Limb (tissue), 2 donors: ENCODE measurements at regions not wholly inside any gene's neighbourhood (a gene's known extent, or its start where the extent isn't known, plus 50 kb on each side); places are given as distances from the start of the nearest gene placed in this dataset.

Experiments
- DNase-seq, 2 donors: peaks; one replicate each; pipeline ENCODE4 v3.0.0-alpha.2; 2016; ENCODE audit errors: extremely low spot score in 2 of 2

DNA sequence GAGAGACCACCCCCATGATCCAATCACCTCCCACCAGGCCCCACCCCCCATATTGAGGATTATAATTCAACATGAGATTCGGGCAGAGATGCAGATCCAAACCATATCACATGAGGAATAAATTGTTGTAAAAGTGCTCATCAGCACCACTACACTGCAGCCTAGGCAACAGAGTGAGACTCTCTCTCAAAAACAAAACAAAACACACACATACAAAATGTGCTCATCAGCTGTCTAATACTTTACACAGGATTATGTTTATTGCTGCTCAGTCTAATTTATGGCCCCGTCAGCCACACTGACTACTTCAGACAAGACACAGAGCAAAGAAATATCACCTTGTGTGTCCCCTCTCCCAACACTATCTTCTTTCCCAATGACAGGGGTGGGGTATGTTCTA is 72.9 kb upstream of the PPM1J start:
- DNase-seq = no peak

DNA sequence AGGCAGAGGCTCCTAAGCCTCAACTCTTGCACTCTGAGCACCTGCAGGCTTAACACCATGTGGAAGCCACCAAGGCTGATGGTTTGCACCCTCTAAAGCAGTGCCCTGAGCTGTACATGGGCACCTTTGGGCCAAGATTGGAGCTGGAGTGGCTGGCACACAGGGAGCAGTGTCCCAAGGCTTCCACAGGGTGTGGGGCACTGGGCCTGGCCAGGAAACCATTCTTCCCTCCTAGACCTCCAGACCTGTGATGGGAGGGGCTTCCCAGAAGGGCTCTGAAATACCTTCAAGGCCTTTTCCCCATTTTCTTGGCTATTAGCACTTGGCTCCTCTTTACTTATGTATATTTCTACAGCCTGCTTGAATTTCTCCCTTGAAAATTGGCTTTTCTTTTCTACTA is 67.9 kb upstream of the PPM1J start:
- DNase-seq = no peak

DNA sequence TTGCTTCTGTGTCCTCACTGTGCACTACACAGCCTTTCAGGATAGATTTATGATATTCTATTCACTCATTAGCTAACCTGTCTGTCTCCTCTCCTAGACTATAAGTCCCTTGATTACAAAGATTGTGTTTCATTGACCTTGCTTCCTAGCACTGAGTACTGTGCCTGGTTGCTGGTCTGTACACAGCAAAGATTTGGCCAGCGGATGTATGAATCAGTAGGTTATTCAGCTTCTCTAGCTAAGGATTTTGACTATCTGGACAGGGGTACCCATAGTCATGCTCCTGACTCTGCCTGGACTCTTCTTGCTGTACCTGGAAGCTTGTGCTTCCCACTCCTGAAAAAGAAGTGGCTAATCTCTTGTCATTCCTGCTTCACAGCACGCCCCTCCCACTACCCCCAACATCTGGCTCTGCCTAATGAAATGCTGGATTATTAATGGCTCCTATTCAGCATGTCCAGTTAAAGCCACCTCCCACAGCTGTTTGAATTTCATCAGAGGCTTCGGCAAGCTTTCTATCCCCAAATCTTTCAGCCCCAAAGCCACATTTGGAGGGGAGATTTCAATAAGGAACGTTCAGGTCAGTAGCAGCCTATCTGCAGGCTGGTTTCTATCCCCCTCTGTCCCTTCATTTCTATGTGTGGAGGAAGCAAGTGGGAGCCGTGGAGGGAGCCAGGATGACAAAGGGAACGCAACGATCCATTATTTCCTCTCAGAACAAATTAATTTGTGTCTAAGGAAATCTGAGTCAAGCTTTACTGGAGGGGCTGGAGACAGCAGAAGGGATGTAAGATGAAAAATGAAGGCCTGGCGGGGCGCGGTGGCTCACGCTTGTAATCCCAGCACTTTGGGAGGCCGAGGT is 64.8 kb upstream of the PPM1J start:
- no peak for DNase-seq

DNA sequence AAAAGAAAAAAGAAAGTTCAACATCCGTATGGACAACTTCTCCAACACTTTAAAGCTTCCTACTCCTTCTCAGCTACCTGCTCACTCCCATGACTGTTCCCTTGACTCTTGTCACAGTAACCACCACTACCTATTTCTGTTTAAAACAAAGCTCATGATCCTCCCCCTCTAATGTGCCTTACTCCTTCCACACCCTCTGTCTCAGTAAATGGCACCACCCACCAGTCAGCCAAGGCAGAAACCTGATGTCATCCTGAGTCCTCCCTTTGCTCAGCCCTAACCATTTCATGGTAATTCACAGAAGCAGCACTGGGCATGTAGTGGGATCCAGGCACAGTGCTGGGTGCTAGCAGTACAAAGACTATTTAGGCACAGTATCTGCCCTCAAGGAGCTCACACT is 63.0 kb upstream of the PPM1J start:
- no peak for DNase-seq

DNA sequence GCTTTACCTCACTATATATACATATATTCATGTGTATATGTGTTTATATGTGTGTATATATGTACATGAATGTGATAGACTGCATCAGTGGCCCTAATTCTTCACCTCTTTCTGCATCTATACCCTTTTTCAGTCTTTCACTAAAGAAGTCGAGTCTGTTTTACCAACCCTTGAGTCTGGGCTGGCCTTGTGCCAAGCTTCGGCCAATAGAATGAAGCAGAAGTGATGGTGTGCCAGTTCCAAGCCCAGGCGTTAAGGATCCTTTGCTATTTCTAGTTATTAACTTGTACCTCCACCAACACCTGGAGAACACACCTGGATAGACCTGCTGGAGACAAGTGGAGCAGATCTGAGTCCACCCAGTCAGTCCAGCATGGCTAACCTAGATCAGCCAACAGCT is 61.6 kb upstream of the PPM1J start:
- no peak for DNase-seq

DNA sequence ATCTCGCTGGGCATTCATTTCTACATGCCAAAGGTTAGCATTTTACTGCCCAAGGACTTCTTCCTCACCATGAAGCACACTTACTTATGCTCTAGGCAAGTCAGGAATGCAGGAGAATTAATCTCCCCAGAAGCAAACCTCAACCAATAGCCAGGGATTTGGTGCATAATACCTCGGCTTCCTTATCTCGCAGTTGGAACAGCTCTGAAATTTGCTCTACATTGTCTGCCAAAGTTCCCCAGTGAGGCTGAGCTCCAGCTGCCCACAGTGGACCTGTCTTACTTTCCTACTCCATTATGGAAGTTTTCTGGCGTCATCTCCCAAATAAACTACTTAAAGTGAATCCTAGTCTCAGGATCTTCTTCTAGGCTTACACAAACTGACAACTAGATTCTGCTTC is 57.6 kb upstream of the PPM1J start:
- DNase-seq = no peak

DNA sequence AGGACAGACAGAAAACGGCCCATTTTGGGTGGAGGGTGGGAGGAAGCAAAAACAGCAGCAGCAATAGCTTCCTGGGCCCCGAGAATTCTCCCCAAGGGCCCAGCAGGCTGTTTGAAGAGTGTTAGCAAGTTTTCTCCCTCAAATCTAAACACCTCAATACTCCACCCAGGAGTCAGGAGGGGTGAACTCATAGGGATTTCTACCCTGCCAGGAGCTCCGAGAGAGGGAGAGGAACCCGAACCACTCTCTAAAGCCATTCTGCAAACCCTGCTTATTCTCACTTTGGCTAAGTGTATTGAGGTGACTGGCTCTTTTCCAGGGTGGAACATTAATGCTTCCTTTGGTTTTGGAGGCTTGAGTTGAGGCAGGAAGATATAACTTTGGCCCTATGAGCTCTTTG is 55.6 kb upstream of the PPM1J start:
- DNase-seq = no peak

DNA sequence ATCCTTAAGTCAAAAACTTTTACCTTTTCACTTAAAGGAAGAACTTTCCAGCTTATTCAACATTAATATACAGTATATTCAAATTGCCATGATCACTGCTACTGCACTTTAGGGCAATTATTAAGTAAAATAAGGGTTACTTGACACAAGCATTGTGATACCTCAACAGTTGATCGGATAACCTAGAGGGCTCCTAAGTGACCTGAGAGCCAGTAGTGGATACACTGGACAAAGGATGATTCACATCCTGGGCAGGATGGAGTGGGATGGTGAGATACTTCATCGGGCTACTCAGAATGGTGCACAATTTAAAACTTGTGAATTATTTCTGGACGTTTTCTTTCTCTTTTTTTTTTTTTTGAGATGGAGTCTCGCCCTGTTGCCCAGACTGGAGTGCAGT is 54.5 kb upstream of the PPM1J start:
- DNase-seq = no peak

DNA sequence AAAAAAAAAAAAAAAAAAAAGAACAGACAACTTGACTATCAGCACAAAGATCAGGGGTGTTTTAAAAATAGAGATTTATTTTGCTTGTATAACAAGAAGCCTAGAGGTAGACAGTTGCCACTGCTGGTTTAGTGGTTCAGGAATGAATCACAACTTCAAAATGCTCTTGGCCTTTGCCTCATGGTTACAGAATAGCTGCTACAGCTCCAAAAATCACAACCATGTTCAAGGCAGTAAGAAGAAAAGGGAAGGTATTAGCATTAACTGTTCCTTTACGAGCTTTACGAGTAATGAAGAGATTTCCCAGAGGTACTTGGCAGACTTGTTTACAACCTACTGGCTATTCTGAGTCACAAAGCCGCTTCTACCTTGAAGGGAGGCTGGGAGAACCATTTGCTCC is 52.5 kb upstream of the PPM1J start:
- no peak for DNase-seq
